Neural cell (in vitro differentiated cells): ENCODE measurements at regions not wholly inside any gene's neighbourhood (a gene's known extent, or its start where the extent isn't known, plus 50 kb on each side); places are given as distances from the start of the nearest gene placed in this dataset.

Experiments
- EZH2 ChIP-seq: fragments of 200-600, 300-800 bp; shearing (Covaris generic), sonication (generic); IDR thresholded peaks from 2 replicates; pipeline ENCODE4 v1.6.1; 2014; ENCODE audit warnings: antibody characterized with exemption, low read length, borderline replicate concordance, mild to moderate bottlenecking; ENCODE audit not compliant: insufficient read depth, poor library complexity, severe bottlenecking
- POLR2AphosphoS5 ChIP-seq: IDR thresholded peaks from 2 replicates; pipeline ENCODE4 v1.6.1; 2012
- RAD21 ChIP-seq: fragments of 450-650 bp; conservative IDR thresholded peaks from 2 replicates; pipeline ENCODE4 v1.6.1; 2014; ENCODE audit warnings: antibody characterized with exemption, mild to moderate bottlenecking, moderate library complexity
- SMC3 ChIP-seq: fragments of 450-650 bp; conservative IDR thresholded peaks from 2 replicates; pipeline ENCODE4 v1.6.1; 2014; ENCODE audit warnings: antibody characterized with exemption, mild to moderate bottlenecking, moderate library complexity; ENCODE audit not compliant: poor library complexity
- TF ChIP-seq, protein P1 (sequence below): fragments of 450-650 bp; IDR thresholded peaks from 2 replicates; pipeline ENCODE4 v1.5.1; 2014; ENCODE audit warnings: antibody characterized with exemption, mild to moderate bottlenecking, moderate library complexity; ENCODE audit not compliant: poor library complexity, severe bottlenecking

- TF ChIP-seq, protein P1, sequence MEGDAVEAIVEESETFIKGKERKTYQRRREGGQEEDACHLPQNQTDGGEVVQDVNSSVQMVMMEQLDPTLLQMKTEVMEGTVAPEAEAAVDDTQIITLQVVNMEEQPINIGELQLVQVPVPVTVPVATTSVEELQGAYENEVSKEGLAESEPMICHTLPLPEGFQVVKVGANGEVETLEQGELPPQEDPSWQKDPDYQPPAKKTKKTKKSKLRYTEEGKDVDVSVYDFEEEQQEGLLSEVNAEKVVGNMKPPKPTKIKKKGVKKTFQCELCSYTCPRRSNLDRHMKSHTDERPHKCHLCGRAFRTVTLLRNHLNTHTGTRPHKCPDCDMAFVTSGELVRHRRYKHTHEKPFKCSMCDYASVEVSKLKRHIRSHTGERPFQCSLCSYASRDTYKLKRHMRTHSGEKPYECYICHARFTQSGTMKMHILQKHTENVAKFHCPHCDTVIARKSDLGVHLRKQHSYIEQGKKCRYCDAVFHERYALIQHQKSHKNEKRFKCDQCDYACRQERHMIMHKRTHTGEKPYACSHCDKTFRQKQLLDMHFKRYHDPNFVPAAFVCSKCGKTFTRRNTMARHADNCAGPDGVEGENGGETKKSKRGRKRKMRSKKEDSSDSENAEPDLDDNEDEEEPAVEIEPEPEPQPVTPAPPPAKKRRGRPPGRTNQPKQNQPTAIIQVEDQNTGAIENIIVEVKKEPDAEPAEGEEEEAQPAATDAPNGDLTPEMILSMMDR, result no peak
- TF ChIP-seq SMC3 (no peak), POLR2AphosphoS5 (no peak), RAD21 (no peak), EZH2 (no peak)
These were observed 241.1 kb upstream of the TBX18 start for GRCh38 chr6:85005494-85005893.
